ENCODE measurements at regions not wholly inside any gene's neighbourhood (a gene's known extent, or its start where the extent isn't known, plus 50 kb on each side); places are given as distances from the start of the nearest gene placed in this dataset.

- TF ChIP-seq CTCF (IDR thresholded peaks at IDR 0.05; ENCODE audit: unreplicated experiment): no peak
- peaks cover 31% of the 10 kb centered on the region for H3K4me1 Mint-ChIP-seq (ENCODE audit: low read depth, unreplicated experiment)
- no peak overlapping the region for H3K4me3 Mint-ChIP-seq (ENCODE audit: low read depth, unreplicated experiment)
- no TSS peak for BruUV-seq (replicated peaks)
- no peaks in the 10 kb centered on the region for H3K9me3 Mint-ChIP-seq (ENCODE audit: low read depth, unreplicated experiment)
- CTCF ChIA-PET: no interaction called here
- H3K27ac Mint-ChIP-seq (ENCODE audit: unreplicated experiment): no peak overlapping the region
- intact Hi-C loops (cut with micrococcal nuclease; ENCODE audit: unreplicated experiment): no loop called here
- DNase-seq: peak; percentile 73
- peaks cover 5% of the 10 kb centered on the region for H3K27me3 Mint-ChIP-seq (ENCODE audit: unreplicated experiment)
- no peaks in the 10 kb centered on the region for H3K36me3 Mint-ChIP-seq (ENCODE audit: insufficient read depth, unreplicated experiment)
Observed at GRCh38 chr15:79680720-79681119, 216.1 kb downstream of the MTHFS start.

- no peak for TF ChIP-seq CTCF (IDR thresholded peaks at IDR 0.05; ENCODE audit: unreplicated experiment)
- DNase-seq: no peak
- Mint-ChIP-seq H3K4me1 (ENCODE audit: low read depth, unreplicated experiment) (peaks cover 31% of the 10 kb centered on the region), H3K4me3 (ENCODE audit: low read depth, unreplicated experiment) (no peak overlapping the region), H3K36me3 (ENCODE audit: insufficient read depth, unreplicated experiment) (no peaks in the 10 kb centered on the region), H3K9me3 (ENCODE audit: low read depth, unreplicated experiment) (no peaks in the 10 kb centered on the region), H3K27me3 (ENCODE audit: unreplicated experiment) (no peaks in the 10 kb centered on the region), H3K27ac (ENCODE audit: unreplicated experiment) (no peak overlapping the region)
- intact Hi-C loops (cut with micrococcal nuclease; ENCODE audit: unreplicated experiment): no loop called here
- no TSS peak for BruUV-seq (replicated peaks)
- CTCF ChIA-PET: no interaction called here
Observed at GRCh38 chr15:79682285-79682684, 214.5 kb downstream of the MTHFS start.

GRCh38 chr15:79682851-79683288, 213.9 kb downstream of the MTHFS start:
- Mint-ChIP-seq H3K9me3 (ENCODE audit: low read depth, unreplicated experiment) (no peaks in the 10 kb centered on the region), H3K27me3 (ENCODE audit: unreplicated experiment) (no peaks in the 10 kb centered on the region), H3K4me3 (ENCODE audit: low read depth, unreplicated experiment) (no peak overlapping the region), H3K4me1 (ENCODE audit: low read depth, unreplicated experiment) (peaks cover 31% of the 10 kb centered on the region), H3K27ac (ENCODE audit: unreplicated experiment) (no peak overlapping the region), H3K36me3 (ENCODE audit: insufficient read depth, unreplicated experiment) (no peaks in the 10 kb centered on the region)
- BruUV-seq (replicated peaks): no TSS peak
- intact Hi-C loops (cut with micrococcal nuclease; ENCODE audit: unreplicated experiment): no loop called here
- CTCF ChIA-PET: no interaction called here
- TF ChIP-seq CTCF (IDR thresholded peaks at IDR 0.05; ENCODE audit: unreplicated experiment): no peak
- DNase-seq: no peak

GRCh38 chr15:79689030-79689429, 207.8 kb downstream of the MTHFS start:
- no peak for DNase-seq
- H3K4me3 Mint-ChIP-seq (ENCODE audit: low read depth, unreplicated experiment): no peak overlapping the region
- peaks cover 3% of the 10 kb centered on the region for H3K9me3 Mint-ChIP-seq (ENCODE audit: low read depth, unreplicated experiment)
- TF ChIP-seq CTCF (IDR thresholded peaks at IDR 0.05; ENCODE audit: unreplicated experiment): no peak
- H3K27ac Mint-ChIP-seq (ENCODE audit: unreplicated experiment): no peak overlapping the region
- no peaks in the 10 kb centered on the region for H3K27me3 Mint-ChIP-seq (ENCODE audit: unreplicated experiment)
- intact Hi-C loops (cut with micrococcal nuclease; ENCODE audit: unreplicated experiment): no loop called here
- H3K36me3 Mint-ChIP-seq (ENCODE audit: insufficient read depth, unreplicated experiment): no peaks in the 10 kb centered on the region
- peaks cover 13% of the 10 kb centered on the region for H3K4me1 Mint-ChIP-seq (ENCODE audit: low read depth, unreplicated experiment)
- CTCF ChIA-PET: no interaction called here
- no TSS peak for BruUV-seq (replicated peaks)
